Mesothelial cell of epicardium (in vitro differentiated cells): ENCODE measurements at regions not wholly inside any gene's neighbourhood (a gene's known extent, or its start where the extent isn't known, plus 50 kb on each side); places are given as distances from the start of the nearest gene placed in this dataset.

Experiments used
- DNase-seq, 2 experiments: peaks; one replicate each; pipeline ENCODE4 v3.0.0; 2021; ENCODE audit warnings: low spot score in 2 of 2; ENCODE audit not compliant: unreplicated experiment in 2 of 2
- H3K27ac Mint-ChIP-seq: 2 replicates; pipeline ENCODE4 v1.8.0; 2021; ENCODE audit warnings: mixed read lengths
- H3K27me3 Mint-ChIP-seq: 2 replicates; pipeline ENCODE4 v1.8.0; 2021; ENCODE audit warnings: low read depth, mixed read lengths
- H3K36me3 Mint-ChIP-seq: 2 replicates; pipeline ENCODE4 v1.8.0; 2021; ENCODE audit warnings: mixed read lengths
- H3K4me1 Mint-ChIP-seq: 2 replicates; pipeline ENCODE4 v1.8.0; 2021; ENCODE audit warnings: mixed read lengths
- H3K4me3 Mint-ChIP-seq: 2 replicates; pipeline ENCODE4 v1.8.0; 2021; ENCODE audit warnings: mild to moderate bottlenecking, moderate library complexity, mixed read lengths
- H3K9me3 Mint-ChIP-seq: 2 replicates; pipeline ENCODE4 v1.8.0; 2021; ENCODE audit warnings: mixed read lengths
- TF ChIP-seq, protein P1 (sequence below): fragments of 200-600 bp; sonication (generic); IDR thresholded peaks from one replicate; pipeline ENCODE4 v1.5.0; 2021; ENCODE audit warnings: antibody characterized with exemption; ENCODE audit not compliant: unreplicated experiment

DNA sequence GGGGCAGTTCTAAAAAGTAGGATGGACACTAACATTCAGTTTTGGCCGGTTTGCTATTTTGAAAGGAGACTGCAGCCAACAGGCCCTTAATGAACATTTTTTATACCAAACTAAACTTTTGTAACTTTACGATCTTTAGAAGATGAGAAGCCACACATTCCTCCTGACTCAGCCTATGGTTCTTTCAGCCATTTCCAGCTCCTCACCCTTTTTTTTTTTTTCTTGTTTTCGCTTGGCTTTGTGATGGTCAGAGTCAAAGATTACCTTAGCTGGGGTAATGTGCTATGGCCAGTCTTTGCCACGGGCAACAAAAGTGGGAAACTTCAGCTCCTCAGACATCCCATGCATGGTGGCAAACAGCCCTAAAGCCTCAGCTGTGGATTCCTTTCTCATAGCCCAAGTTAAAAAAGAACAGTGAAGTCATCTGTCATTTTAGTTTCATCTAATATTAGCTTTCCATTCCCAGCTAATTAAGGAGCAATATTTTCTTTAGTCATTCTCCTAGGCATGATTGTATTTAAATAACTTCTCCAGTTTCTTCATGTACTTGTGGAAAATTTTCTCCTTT is 368.7 kb downstream of the MFSD1 start:
- Mint-ChIP-seq H3K27ac (no peak overlapping the region), H3K27me3 (peaks cover 9% of the 10 kb centered on the region)
- no peak for DNase-seq

DNA sequence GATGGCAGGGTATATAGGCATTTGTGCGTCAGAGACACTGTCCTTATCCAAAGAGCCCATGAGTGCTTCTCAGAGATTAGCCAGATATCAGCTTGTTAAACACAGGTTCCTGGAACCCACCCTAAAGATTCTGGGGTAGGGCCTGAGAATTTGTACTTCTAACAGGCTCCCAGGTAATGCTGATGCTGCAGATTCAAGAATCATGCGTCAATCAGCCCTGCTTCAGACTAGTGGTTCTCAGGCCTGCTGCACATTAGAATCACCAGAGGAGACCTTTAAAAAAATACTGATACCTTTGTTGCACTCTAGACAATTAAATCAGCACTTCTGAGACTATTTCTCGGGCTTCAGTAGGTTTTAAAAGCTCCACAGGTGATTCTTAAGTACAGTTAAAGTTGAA is 369.5 kb downstream of the MFSD1 start:
- Mint-ChIP-seq H3K27me3 (peaks cover 9% of the 10 kb centered on the region), H3K36me3 (no peaks in the 10 kb centered on the region), H3K9me3 (no peaks in the 10 kb centered on the region), H3K4me1 (no peaks in the 10 kb centered on the region), H3K27ac (no peak overlapping the region), H3K4me3 (no peak overlapping the region)
- DNase-seq: no peak
- TF ChIP-seq, protein P1, sequence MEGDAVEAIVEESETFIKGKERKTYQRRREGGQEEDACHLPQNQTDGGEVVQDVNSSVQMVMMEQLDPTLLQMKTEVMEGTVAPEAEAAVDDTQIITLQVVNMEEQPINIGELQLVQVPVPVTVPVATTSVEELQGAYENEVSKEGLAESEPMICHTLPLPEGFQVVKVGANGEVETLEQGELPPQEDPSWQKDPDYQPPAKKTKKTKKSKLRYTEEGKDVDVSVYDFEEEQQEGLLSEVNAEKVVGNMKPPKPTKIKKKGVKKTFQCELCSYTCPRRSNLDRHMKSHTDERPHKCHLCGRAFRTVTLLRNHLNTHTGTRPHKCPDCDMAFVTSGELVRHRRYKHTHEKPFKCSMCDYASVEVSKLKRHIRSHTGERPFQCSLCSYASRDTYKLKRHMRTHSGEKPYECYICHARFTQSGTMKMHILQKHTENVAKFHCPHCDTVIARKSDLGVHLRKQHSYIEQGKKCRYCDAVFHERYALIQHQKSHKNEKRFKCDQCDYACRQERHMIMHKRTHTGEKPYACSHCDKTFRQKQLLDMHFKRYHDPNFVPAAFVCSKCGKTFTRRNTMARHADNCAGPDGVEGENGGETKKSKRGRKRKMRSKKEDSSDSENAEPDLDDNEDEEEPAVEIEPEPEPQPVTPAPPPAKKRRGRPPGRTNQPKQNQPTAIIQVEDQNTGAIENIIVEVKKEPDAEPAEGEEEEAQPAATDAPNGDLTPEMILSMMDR: no peak

More for the DNA sequence above, 368.7 kb downstream of the MFSD1 start:
- TF ChIP-seq, protein P1: no peak
- Mint-ChIP-seq H3K4me1 (no peaks in the 10 kb centered on the region), H3K4me3 (no peak overlapping the region), H3K9me3 (no peaks in the 10 kb centered on the region), H3K36me3 (no peaks in the 10 kb centered on the region)

- DNase-seq: no peak
- H3K4me3 Mint-ChIP-seq: no peak overlapping the region
- TF ChIP-seq, protein P1: no peak
- no peaks in the 10 kb centered on the region for H3K36me3 Mint-ChIP-seq
- H3K27ac Mint-ChIP-seq: no peak overlapping the region
- no peaks in the 10 kb centered on the region for H3K9me3 Mint-ChIP-seq
- H3K27me3 Mint-ChIP-seq: peaks cover 13% of the 10 kb centered on the region
- H3K4me1 Mint-ChIP-seq: no peaks in the 10 kb centered on the region
Measured at GRCh38 chr3:159172473-159172872, 370.6 kb downstream of the MFSD1 start.

GRCh38 chr3:159174715-159175692 is 373.1 kb downstream of the MFSD1 start:
- no peak for DNase-seq
- no peak overlapping the region for H3K4me3 Mint-ChIP-seq
- peaks cover 20% of the 10 kb centered on the region for H3K27me3 Mint-ChIP-seq
- no peak overlapping the region for H3K27ac Mint-ChIP-seq
- TF ChIP-seq, protein P1: no peak
- H3K9me3 Mint-ChIP-seq: no peaks in the 10 kb centered on the region
- no peaks in the 10 kb centered on the region for H3K4me1 Mint-ChIP-seq
- H3K36me3 Mint-ChIP-seq: no peaks in the 10 kb centered on the region

DNA sequence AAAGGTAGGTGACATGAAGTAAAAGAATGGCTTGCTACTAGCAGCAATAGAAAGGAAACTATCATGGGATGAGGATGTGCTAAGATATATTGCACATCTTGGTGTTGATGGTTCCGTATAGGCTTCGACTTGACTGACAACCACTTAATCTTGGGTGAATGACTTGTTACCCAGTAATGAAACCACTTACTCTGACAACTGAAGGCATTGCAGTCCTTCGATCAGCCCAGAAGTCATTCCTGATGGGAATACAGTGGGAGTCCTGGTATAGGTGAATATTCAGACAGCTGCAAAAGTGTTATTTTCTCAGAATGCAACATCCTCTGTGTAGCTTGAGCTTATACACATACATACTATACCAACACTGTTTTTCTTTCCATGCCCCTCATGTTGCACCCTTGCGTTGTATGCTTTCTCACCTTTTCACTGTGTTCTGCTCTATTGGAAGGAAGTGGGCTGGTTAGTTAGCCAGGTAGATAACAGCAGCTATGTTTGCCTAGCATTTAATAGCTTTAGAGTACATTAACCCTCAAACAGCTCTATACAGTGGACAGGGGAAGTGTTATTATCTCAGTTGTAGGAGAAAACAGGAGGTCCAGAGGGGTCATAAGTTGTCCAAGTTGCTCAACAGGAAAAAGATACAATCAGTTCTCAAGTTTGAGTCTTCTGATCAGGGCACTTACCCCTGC is 376.5 kb downstream of the MFSD1 start:
- Mint-ChIP-seq H3K4me3 (no peak overlapping the region), H3K4me1 (no peaks in the 10 kb centered on the region), H3K27ac (no peak overlapping the region), H3K36me3 (no peaks in the 10 kb centered on the region), H3K27me3 (peaks cover 28% of the 10 kb centered on the region), H3K9me3 (peaks cover 3% of the 10 kb centered on the region)
- TF ChIP-seq, protein P1: no peak
- DNase-seq: no peak
